NCI-H1048 (cell line): ENCODE measurements at regions not wholly inside any gene's neighbourhood (a gene's known extent, or its start where the extent isn't known, plus 50 kb on each side); places are given as distances from the start of the nearest gene placed in this dataset.
A peak's percentile ranks its signal among the peaks of the same experiment; 100 is the strongest.
"Not testable (repeated sequence)": the region's sequence is repeated elsewhere in the genome, so short reads cannot be mapped to it uniquely, and the experiment has no call there.

Experiments used
- DNase-seq: peaks from one replicate; lab custom pipeline; 2025; lab: John Stamatoyannopoulos, UW

- DNase-seq: no peak
Measured at GRCh38 chr6:140535511-140535910, 1161.1 kb upstream of the CITED2 start.

GRCh38 chr6:140533526-140533925, 1159.1 kb upstream of the CITED2 start:
- no peak for DNase-seq

GRCh38 chr6:140504776-140505175, 1130.3 kb upstream of the CITED2 start:
- DNase-seq: no peak

- no peak for DNase-seq
Measured at GRCh38 chr6:140500849-140501248, 1126.4 kb upstream of the CITED2 start.

- no peak for DNase-seq
Measured at GRCh38 chr6:140499607-140500006, 1125.2 kb upstream of the CITED2 start.

GRCh38 chr6:140494321-140495108, 1120.1 kb upstream of the CITED2 start:
- DNase-seq: no peak

GRCh38 chr6:140493470-140493869, 1119.0 kb upstream of the CITED2 start:
- not testable (repeated sequence) for DNase-seq

GRCh38 chr6:140490081-140490480, 1115.6 kb upstream of the CITED2 start:
- DNase-seq: no peak

GRCh38 chr6:140487586-140487985, 1113.1 kb upstream of the CITED2 start:
- DNase-seq: no peak

GRCh38 chr6:140486450-140487361, 1112.3 kb upstream of the CITED2 start:
- no peak for DNase-seq

GRCh38 chr6:140485740-140486449, 1111.4 kb upstream of the CITED2 start:
- DNase-seq: no peak

GRCh38 chr6:140480852-140481251, 1106.4 kb upstream of the CITED2 start:
- no peak for DNase-seq

- no peak for DNase-seq
Measured at GRCh38 chr6:140478631-140479030, 1104.2 kb upstream of the CITED2 start.

- no peak for DNase-seq
Measured at GRCh38 chr6:140475086-140475485, 1100.6 kb upstream of the CITED2 start.

- no peak for DNase-seq
Measured at GRCh38 chr6:140464720-140465119, 1090.3 kb upstream of the CITED2 start.

GRCh38 chr6:140463312-140463710, 1088.9 kb upstream of the CITED2 start:
- DNase-seq: no peak

- DNase-seq: peak; percentile 46
Measured at GRCh38 chr6:140462453-140463311, 1088.2 kb upstream of the CITED2 start.

- no peak for DNase-seq
Measured at GRCh38 chr6:140462076-140462452, 1087.6 kb upstream of the CITED2 start.

GRCh38 chr6:140460267-140460666, 1085.8 kb upstream of the CITED2 start:
- no peak for DNase-seq

GRCh38 chr6:140459209-140459608, 1084.8 kb upstream of the CITED2 start:
- no peak for DNase-seq

- no peak for DNase-seq
Measured at GRCh38 chr6:140446241-140446640, 1071.8 kb upstream of the CITED2 start.
